CD4-positive, alpha-beta T cell treated with Interleukin-4 for 4 hours (primary cell): ENCODE measurements at regions not wholly inside any gene's neighbourhood (a gene's known extent, or its start where the extent isn't known, plus 50 kb on each side); places are given as distances from the start of the nearest gene placed in this dataset.

Experiments
- DNase-seq: peaks from one replicate; pipeline ENCODE4 v3.0.0-alpha.2; 2020

DNA sequence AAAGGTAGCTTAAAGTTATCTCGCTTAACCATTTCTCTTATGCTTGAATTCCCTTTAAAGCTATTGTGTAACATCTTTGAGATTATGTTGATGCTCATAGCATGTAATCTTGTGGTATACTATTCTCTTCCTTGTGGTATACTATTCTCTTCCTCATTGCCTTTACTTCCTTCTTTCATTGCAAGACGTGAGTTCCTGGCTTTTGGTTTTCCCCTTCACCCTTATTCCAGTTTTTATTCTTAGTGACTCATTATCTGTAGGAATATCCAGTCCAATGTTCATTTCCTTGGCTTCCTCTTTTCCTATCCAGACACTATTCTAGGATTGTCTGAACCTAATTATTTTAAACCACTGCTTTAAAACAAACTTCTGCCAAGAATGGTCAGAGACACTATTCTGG lies 564.0 kb downstream of the CCER1 start:
- no peak for DNase-seq

DNA sequence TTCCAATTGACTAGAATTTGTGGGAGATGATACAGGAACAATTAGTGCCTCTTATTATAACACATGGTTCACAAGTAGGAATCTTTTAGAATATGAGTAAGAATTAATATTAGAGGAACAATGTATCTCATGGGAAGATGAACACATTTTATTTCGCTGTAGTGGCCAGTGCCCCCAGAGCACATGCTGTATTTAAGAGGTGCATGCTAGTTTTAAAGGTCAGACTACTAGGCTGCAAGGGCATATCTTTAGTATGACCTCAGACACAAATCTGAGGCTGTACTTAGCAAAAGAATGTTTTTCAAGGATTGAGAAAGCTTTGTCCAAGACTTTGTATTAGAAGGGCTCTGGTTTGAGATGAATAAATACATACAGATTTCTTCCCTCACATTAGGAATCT lies 586.9 kb downstream of the CCER1 start:
- no peak for DNase-seq

DNA sequence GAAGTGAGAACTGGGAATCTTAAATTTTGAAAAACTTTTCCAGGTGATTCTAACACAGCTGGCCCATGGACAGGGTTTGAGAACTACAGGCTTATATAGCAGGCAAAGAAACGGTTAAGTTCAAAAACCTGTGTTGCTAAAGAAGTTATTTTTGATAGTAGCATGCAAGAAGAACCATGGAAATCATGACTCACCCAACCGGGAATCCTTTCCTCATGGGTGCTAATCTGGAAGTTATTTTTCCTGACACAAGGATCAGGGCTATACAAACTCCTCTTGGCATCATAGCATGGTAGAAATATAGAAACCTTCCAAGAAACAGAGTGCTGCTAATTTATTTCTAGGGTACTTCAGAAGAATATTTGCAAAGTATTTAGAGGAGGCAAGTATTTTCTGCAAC lies 588.7 kb downstream of the CCER1 start:
- no peak for DNase-seq

DNA sequence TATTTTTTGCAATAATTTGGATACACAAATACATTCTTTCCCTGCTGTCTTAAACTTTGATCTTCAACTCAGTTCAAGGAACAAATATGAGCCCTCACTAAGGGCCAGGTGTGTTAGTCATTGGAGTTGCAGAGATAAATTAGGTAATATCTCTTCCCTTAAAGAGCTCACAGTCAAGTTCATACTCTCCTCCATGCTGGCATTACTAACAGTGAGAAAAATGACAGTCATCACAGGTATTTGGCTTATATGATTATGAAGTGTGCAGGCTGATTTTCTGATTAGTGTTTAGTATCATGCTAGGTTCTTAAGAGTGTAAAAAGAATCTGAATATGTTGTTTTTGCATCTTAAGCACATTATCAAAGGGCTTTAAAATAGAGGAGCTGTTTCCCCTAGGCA lies 594.7 kb downstream of the CCER1 start:
- no peak for DNase-seq

DNA sequence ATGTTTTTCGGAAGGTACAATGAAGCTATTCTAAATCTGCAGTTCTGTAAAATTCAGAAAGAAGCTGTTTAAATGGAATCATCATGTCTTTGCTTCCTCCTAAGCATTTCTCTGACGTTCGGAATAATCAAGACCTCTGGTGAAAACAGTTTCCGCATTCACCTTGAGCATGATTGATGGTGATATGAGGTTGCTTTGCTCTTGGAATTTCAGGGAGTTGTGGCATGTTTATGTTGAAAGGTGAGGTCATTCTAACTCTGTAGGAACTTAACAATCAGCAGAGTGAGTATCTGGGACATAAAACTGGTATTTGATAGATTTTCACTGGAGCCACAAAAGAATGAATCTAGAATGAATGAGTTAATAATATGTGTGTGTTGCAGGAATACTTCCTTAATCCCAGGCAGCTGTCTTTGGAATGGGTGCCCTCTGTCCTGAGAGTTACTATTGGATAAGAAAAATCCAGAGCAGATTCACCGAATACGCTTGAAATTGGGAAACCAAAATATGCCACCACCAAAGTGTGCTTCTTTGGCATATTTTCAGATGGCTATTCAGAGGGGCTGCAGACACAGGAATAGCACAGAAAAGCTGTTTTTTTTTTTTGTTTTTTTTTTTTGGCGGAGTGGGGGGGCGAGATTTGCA lies 599.1 kb downstream of the CCER1 start:
- no peak for DNase-seq

DNA sequence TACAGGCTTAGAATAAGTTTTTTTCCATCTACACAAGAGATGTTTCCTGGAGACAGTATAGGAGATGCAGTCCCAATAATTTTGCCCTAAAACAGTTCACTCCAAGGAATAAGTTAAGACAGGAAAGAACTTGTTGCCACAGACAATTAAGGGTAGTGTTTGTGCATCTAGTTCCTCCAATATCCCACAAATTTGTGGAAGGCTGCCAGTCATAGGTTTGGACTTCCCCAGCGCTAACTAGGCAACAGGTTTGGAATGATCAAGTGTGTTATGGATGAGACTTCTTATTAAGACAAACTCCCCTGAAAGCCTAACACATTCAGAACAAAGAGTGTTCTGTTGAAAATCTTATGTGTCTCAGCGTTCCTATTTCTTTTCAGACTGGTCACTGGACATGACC lies 611.0 kb downstream of the CCER1 start:
- DNase-seq: no peak

DNA sequence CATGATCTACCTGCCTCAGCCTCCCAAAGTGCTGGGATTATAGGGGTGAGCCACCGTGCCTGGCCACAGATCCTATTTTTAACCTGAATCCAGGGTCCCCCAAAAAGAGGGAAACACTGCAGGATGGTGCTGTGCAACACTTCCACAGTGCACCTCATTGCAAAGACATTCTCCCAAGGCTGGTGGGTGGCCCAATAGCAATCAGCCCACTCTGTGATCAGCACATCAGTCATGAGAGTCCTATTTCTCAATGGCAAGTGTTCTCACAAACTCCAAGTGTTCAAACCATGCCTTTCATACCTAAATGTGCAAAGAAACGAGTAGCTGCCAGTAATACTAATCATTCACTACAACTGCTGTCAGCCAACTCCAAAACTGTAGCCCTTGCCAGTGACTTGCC lies 612.9 kb downstream of the CCER1 start:
- DNase-seq: no peak

DNA sequence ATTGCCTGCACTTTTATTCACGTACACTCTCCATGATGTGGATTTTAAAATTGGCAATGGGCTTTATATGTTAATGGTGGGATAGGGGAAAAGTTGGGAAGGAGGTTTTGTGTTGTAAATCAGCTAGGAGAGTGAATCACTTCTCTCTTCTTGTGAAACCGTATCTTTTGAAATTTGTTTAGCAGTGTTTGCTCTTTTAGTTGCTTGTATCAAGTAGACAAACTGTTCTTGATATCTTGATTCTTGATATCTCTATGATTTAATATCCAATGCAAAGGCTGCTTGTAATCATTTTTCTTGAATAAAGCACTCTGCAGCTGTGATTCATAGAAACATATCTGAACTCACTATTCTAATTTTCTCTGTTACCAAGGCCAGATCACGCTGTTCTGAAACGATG lies 615.1 kb downstream of the CCER1 start:
- DNase-seq: no peak

DNA sequence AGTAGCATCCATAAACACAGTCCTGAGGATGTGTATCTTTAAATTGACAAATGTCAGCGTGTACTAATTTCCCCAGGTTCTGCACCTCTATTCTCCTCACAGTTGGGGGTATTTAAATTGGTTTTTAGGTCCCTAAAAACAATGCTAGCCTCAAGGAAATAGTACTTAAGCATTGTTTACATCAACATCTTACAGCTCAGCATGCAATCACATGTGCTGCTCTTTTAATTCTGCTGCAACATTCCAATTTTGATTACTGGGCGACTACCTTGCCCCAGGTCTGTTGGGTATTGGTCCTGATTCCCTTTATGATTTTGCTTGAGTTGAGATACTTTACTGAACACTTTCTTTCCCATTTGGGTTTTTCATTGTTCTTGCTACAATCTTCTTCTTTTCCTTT lies 616.6 kb downstream of the CCER1 start:
- no peak for DNase-seq

DNA sequence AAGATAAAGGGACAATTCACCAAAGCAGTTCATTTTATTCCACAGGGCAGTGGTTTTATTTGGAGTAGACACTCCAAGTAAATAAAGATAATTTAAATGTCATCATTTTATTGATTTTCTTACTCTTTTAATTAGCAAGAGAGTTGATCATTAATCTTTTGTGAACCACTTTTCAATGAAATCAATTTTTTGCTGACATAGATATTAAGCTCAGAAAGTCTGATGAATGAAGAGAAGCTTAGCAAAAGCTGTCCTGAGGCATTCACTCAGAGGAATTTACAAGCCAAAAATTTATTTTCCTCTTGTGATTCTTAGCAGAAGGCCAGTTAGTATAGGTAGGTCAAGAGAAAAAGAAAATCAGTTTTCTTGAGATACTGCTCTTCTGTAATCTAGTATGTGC lies 618.0 kb downstream of the CCER1 start:
- no peak for DNase-seq

DNA sequence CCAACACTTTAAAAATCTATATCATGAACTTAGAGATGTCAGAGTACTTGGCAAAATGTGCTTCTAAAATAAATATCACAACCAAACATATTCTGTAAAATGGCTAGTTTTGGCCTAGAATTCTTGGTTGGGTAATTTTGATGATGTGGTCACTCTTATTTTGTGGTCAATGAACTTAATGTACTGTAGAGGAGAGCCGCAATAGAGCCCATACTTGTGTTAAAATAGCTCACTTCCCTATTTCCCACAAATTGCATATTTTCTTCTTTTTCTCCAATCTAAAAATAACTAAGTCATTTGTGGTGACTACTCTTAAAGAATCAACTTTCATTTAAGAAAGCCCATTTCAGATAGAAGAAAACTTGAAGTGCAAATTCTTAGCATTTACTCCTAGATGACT lies 619.4 kb downstream of the CCER1 start:
- DNase-seq: no peak

DNA sequence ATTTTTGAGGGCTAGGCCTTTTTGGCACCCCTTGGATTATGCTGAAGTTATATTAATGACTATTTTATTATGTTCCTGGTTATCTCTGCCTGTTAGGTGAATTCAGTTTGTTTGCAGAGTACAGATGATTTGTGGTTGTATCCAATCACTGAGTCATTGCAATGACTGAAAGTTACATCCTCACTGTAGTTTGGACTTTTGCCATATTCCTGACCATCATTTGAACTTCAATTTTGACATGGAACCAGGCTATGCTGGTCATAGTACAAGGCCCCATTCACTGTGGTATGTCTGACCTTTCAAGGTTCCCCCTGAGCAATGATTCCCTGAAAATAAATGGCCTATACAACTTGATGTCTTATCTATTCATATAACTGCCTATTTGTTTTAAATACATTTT lies 621.0 kb downstream of the CCER1 start:
- DNase-seq: no peak

DNA sequence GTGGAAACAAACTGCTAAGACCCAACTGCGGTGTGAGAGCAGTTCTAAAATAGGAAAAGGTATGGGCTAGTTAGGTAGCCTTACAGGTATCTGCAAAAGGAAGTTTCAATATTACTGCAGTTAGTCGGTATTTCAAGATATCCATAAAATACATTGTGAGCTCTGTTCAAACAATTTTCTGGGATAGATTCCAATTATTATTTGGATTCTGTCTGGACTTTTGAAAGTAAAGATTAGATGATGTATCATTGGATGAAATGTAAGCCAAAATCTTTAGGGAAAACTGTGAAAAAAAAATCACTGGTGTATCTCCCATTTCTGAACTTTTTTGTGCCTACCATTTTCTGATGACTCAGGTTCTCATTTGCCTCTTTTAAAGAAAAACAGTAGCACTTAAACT lies 621.6 kb downstream of the CCER1 start:
- DNase-seq: no peak

DNA sequence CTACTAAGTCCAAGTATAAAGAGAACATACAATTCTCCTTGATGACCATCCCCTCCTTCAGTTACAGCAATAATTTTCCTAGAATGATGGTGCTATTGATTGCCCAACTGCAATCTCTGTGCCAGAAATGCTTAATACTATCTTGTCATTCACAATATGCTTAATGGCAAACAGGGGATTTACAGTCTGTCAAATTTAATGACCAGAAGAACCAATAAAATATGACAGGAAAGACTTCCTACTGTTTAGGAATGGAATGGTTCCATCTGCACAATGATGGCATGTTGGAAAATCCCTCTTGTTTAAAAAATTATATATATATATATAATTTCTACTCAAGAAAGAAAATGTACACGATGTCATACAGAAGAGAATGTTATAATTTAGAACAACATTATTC lies 623.2 kb downstream of the CCER1 start:
- no peak for DNase-seq

DNA sequence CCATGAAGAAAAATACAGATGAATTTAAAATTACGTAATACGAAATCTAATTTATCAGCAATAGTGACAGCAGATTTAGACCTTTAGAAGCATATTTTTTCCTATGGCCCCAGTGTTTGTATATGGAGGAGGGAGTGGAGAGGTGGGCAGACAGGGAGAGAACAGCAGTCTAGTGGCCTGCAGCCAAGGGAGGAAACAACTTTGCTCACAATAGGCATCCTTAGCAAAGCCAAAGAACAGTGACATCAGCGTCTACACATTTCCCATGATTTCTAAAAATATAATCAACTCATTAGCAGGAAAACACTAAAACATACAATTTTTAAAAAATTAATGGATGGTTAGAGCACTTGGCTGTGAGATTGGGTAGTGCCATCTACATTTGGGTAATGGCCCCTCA lies 622.6 kb upstream of the ATP2B1 start:
- DNase-seq: no peak

DNA sequence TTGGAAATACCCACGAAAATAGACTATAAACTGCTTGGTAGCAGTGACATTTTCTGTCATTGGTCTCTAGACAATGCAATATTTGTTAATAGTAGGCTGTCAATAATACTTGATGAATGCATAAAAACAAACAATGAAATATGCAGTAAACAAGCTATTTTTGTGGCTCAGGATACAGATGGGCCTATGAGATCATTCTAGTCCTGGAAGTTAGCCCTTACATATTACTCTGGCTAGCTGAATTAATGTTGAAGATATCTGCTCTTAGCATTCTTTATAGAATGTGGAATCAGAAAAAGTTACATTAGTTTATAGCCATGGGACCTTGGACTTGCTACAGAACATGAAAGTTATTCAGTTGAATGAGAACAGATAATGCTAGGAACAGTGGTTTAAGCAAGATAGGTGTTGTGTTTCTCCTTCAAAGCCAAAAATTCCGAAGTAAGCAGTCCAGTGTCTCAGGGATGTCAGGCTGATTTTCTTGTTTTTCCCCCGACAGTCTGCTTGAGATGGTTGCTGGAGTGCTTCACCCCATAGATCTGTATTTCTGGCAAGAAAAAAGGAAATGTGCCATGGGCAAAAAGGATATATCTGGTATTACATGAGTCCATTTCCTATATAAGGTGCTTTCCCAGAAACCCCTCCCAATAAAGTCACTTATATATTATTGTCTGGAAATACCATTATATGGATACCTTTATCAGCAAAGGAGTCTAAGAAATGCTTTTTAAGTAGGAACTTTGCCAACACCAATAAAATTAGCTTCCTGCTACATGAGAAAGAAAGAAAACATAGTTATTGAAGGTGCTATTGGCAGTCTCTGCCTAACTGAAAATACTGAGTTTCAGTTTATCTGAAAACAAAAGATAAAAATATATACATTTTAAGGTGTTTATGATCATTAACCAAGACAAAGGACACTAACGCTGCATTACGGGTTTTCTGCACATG lies 619.4 kb upstream of the ATP2B1 start:
- DNase-seq: no peak

DNA sequence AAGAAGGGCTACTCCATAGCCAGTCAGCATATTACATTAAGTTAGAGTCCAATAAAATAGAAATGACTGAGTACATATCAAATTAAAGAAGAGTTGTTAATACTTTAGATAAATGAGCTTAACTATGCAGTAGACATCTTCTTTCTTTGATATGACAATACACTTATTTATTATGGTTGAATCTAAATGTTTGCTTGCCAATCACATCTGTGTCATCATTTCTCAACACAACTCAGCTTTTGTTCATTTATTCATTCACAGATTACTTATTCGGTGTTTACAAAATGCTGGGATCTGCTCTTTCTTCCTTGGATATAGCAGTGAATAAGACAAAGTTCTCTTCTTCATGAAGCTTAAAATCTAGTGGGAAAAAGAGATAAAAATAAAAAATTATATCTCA lies 614.6 kb upstream of the ATP2B1 start:
- no peak for DNase-seq

DNA sequence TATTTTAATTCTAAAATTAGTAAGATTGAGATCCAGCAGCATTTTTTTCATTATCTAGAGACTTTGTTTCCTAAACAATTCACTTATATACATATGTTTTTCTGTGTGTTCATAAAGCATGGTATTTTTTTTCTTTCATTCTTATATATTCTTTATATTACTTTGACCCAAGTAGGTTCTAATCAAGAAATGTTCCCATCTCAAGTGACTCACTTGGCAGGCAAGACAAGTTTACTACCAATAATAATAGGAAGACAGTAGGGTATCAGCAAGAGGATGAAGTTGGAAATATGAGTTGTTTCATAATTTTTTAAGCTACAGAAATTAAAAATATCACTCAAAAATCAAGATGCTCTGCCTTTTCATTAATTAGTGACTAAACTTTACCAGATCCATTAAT lies 613.4 kb upstream of the ATP2B1 start:
- no peak for DNase-seq

DNA sequence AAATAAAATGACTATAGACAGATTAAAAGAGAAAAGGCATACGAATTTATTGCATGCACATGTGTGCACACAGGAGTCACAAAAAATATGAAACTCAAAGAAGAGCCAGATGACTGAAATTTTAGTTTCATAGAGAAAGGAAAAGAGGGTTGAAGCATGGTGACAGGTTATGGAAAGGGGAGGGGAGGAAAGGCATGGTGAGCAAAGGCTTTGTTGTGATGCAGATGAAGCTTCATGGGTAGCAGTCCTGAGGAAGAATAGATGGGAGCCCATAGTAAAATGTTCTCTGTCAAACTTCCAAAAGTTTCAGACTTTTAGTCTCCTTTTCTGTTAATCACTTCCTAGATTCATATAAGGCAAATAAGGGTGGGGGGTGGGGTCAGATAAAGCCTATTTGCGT lies 612.7 kb upstream of the ATP2B1 start:
- no peak for DNase-seq

DNA sequence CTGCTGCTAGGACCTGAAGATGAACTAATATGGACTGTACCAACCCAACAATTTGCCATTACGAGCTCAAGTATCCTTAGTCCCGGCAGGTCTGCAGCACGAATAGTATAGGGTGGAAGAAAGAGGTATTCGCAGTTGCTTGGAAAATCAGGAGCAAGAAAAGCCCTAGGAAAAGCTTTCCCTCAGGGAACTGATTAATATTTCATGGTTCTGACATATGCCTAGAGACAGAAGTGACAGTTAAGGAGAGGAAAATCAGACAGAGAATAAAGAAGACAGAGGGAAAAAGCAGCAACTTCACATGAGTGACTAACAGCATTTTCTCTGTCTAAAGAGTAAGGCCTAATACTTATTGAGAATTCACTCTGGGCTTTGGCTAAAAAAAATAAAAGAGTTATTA lies 602.9 kb upstream of the ATP2B1 start:
- no peak for DNase-seq

DNA sequence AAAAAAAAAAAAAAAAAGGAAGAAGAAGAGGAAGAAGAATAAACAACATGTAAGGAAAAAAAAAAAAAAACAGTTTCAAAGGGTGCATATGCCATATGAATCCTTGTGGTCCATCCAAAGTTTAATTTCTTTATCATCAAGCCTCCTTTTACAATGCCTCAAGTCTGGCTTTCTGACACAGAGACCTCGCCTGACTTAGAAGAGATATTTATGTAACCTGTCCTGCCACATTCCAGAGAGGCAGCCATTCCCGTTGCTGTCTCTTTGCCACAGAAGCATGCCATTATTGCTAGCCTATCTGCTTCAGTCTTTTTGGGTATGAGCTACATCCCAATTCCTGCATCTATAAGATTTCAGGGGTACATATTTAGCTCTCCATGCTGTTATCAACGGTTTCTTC lies 596.7 kb upstream of the ATP2B1 start:
- no peak for DNase-seq

DNA sequence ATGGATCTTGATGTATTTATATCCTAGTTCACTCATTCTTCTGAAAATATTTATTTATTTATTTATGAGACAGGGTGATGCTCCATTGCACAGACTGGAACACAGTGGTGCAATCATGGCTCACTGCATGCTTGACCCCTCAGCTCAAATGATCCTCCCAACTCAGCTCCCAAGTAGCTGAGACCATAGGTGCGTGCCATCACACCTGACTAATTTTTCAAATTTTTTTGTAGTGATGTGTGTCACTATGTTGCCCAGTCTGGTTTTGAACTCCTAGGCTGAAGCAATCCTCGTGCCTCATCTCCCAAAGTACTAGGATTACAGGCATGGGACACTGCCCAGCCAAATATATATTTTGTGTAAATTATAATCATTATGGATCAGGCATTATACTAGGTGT lies 595.6 kb upstream of the ATP2B1 start:
- no peak for DNase-seq

DNA sequence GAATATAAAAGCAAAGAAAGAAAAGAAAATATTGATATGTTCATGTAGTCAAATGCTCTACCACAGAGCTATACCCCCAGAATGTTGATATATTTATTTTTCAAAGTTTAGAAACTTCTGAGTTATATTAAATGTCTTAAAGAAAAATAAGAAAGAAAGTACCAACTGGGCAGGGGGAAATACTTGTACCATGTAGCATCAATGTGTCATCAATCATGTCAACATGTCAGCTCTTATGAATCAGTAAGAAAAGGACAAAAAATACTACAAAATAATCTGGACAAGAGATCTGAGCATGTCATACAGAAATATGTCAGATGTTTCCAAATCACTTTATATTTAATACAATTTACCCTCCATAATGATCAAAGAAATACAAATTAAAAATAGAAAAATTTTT lies 595.1 kb upstream of the ATP2B1 start:
- DNase-seq: no peak

DNA sequence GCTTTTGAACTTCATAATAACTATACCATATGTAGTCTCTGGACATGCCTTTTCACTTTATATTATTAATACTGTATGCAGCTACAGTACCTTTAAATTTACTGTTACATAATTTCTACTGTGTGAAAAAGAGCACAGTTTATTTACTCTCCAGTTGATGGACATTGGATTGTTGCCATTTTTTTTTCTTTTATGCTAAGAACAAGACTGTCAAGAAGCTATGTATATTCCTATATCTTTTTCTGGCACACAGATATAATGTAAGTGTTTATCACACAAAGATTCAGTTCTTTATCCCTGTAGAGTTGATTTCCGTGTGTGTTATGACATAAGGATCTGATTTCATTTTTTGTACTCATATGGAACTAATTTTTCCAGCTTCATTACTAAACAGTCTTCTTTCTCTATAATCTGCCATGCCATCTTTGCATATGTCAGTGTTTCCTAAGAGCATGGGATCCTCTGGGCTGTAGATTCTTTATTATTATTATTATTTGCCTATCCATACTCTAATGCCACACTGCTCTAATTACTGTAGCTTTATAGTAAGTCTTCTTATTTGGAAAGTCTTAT lies 593.0 kb upstream of the ATP2B1 start:
- no peak for DNase-seq
